ENCODE measurements at regions not wholly inside any gene's neighbourhood (a gene's known extent, or its start where the extent isn't known, plus 50 kb on each side); places are given as distances from the start of the nearest gene placed in this dataset.

- no peak for DNase-seq
- intact Hi-C loops (cut with DNase I) = no loop called here
Observed at GRCh38 chr4:149980121-149980682, 98.0 kb upstream of the DCLK2 start.

GRCh38 chr4:149980941-149981340 lies 97.3 kb upstream of the DCLK2 start:
- intact Hi-C loops (cut with DNase I) = no loop called here
- DNase-seq = peak in 41 of 42 donors; percentile 29 to 85 (median 65)

DNA sequence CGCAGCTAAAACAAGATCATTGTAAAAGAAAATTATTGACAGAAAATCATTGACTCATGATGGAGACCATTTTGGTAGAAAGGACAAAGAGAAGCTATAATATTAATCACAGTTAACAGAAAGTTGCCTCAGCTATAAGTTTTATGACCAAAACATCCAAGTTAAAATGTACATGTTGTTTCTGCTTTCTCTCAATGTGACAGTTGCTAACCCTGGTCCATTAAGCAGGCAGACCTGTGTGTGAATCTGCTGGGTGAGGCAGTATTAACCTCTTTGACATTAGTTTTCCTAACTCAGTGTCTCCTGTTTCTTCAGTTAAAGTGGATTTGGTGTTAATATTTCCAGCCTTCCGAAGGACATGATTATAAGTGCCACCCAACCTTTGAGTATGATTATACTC lies 94.8 kb upstream of the DCLK2 start:
- intact Hi-C loops (cut with DNase I) = no loop called here

DNA sequence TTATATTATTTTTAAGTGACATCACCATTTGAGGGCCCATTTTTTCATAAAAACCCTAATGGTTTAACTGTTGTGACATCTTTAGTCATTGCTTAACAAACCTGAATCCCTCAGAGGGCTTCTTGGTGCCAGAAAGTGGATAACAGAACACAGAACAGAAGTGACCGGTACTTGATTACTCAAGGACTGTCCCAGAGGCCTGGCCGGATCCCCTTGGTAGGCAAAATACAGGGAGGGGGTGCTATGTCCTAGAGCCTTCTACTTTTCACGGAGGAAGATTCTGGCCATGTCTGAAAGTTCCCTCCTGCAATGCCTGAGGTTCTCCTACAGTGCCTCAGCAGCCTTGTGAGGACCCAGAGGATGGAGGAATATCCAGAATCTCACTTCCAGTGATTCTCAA lies 94.3 kb upstream of the DCLK2 start:
- intact Hi-C loops (cut with DNase I) = no loop called here

More for the DNA sequence above, 94.8 kb upstream of the DCLK2 start:
- DNase-seq = no peak

GRCh38 chr4:149985981-149986380 lies 92.3 kb upstream of the DCLK2 start:
- DNase-seq = no peak
- intact Hi-C loops (cut with DNase I) = no loop called here

More for the DNA sequence above, 94.3 kb upstream of the DCLK2 start:
- DNase-seq = no peak

DNA sequence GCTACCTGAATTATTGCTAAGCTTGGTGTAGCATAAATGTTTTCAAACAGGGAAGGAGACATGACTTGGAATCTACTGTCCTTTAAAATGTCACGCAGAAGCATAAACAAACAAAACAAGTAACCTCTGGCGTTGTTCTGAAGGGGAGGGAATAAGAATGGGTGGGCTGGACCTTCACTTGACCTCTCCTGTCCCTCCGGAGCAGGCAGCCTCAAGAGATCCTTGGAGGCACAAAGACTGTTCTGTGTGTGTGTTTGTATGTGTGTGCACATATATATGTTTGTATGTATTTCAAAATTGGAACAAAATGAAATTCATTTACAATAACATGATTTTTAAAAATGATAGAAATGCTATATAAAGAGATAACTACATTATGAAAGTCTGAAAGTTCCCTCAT lies 91.3 kb upstream of the DCLK2 start:
- no peak for DNase-seq
- intact Hi-C loops (cut with DNase I) = no loop called here

- intact Hi-C loops (cut with DNase I) = no loop called here
- DNase-seq = no peak
Observed at GRCh38 chr4:149987330-149988086, 90.7 kb upstream of the DCLK2 start.

DNA sequence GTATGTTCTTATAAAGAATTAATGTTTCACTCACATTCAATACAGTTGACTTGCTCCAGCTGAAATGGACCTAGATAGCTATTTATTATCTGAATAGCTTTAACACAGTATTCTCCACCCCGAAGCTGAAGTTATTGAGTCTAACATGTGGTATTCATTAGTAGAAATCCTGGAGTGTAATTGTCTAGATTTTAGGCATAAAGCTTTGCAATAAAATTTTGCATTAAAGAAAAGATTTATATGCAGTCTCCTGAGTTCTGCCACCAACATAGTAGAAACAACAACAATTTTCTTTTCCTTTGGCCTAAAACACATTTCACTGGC lies 90.2 kb upstream of the DCLK2 start:
- no peak for DNase-seq
- intact Hi-C loops (cut with DNase I) = no loop called here

DNA sequence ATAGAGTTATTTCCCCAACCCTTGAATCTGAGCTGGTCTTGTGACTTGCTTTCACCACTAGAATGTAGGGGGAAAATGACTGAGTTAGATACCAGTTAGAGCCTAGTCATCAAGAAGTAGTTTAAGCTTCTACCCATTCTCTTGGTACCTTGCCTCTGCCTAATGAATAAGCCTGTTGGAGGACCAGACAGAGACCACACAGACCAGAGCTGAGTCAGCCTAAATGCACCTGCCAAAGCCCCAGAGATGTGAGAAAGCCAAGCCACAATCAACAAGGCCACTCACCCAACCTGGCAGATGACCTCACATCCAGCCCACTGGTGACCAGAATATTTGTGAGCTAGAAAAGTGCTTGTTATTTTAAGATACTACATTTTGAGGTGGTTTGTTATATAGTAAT lies 85.2 kb upstream of the DCLK2 start:
- intact Hi-C loops (cut with DNase I) = no loop called here

GRCh38 chr4:149995134-149995756 lies 83.0 kb upstream of the DCLK2 start:
- DNase-seq = no peak
- intact Hi-C loops (cut with DNase I) = no loop called here

More for the DNA sequence above, 85.2 kb upstream of the DCLK2 start:
- no peak for DNase-seq

DNA sequence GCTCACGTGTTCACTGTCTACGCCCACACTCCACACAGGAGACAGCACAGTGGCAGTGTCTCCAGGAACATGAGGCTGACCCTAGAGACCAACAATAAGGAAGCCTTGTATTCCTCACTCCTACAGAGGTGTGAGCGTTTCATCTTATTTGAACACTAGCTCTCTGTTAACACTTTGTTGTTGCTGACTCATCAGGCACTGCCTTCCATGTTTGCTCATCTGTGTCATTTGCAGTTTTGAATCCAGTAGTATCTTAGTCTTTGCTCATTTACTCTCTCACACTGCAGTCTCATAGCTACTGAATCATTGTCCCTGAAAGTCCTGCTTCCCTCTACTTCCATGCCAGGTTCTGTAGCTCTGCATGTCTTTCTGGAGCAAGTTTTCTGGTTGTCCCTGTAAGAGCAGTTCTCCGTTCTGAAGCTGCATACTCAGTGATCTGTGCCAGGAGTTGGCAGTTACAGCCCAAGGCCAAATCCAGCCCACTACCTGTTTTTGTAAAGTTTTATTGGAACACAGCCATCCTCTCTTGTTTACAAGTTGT lies 80.3 kb upstream of the DCLK2 start:
- peak in 8 of 42 donors; percentile 3 to 16 (median 10) for DNase-seq
- intact Hi-C loops (cut with DNase I) = no loop called here

DNA sequence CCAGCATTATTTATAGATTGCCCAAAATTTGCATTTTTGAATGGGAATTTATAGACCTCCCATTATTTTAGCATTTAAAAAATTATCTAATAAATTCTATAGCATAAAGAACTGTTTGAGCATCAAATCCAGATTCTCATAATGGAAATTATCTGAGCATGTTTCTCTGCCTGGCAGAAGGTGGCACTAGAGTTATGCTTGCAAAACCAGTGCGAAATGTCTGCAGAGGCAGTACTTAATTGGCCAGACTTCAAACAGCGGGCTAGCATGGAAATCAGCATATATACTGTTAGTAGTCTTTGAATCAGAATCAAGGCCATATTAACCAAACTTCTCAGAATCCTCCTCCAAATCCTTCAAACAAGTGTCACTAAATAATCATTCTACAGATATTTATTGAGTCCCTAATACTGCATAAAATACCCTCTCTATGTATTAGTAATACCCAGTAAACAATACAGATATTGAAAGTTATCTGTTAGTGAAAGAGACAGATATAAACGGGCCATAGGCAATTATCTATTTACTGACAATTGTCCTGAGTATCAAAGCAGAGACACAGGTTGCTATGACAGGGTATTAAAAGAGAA lies 78.7 kb upstream of the DCLK2 start:
- intact Hi-C loops (cut with DNase I) = loop anchor here (10.0 kb wide), 1 partner anchor 225 kb away; no protein-coding TSS in a partner anchor
- DNase-seq = peak in 36 of 42 donors; percentile 5 to 82 (median 52)

GRCh38 chr4:150001815-150002214 lies 76.4 kb upstream of the DCLK2 start:
- intact Hi-C loops (cut with DNase I) = loop anchor here (10.0 kb wide), 1 partner anchor 223 kb away; no protein-coding TSS in a partner anchor
- DNase-seq = no peak

GRCh38 chr4:150002561-150002960 lies 75.7 kb upstream of the DCLK2 start:
- no peak for DNase-seq
- intact Hi-C loops (cut with DNase I) = loop anchor here (10.0 kb wide), 1 partner anchor 222 kb away; no protein-coding TSS in a partner anchor

GRCh38 chr4:150004481-150004880 lies 73.8 kb upstream of the DCLK2 start:
- DNase-seq = no peak
- intact Hi-C loops (cut with DNase I) = loop anchor here (10.0 kb wide), 1 partner anchor 220 kb away; no protein-coding TSS in a partner anchor

GRCh38 chr4:150005537-150005936 lies 72.7 kb upstream of the DCLK2 start:
- DNase-seq = no peak
- intact Hi-C loops (cut with DNase I) = loop anchor here (10.0 kb wide), 1 partner anchor 219 kb away; no protein-coding TSS in a partner anchor

- intact Hi-C loops (cut with DNase I) = loop anchor here (10.0 kb wide), 1 partner anchor 219 kb away; no protein-coding TSS in a partner anchor
- no peak for DNase-seq
Observed at GRCh38 chr4:150006197-150006596, 72.0 kb upstream of the DCLK2 start.

- no peak for DNase-seq
Observed at GRCh38 chr4:150007512-150007911, 70.7 kb upstream of the DCLK2 start.

GRCh38 chr4:150008546-150008945 lies 69.7 kb upstream of the DCLK2 start:
- intact Hi-C loops (cut with DNase I) = loop anchor here (10.0 kb wide), 1 partner anchor 216 kb away; no protein-coding TSS in a partner anchor

More at GRCh38 chr4:150007512-150007911, 70.7 kb upstream of the DCLK2 start:
- intact Hi-C loops (cut with DNase I) = loop anchor here (10.0 kb wide), 1 partner anchor 217 kb away; no protein-coding TSS in a partner anchor

More at GRCh38 chr4:150008546-150008945, 69.7 kb upstream of the DCLK2 start:
- no peak for DNase-seq

All from head of caudate nucleus (tissue), 42 donors.